IMR-90 (cell line): ENCODE measurements at regions not wholly inside any gene's neighbourhood (a gene's known extent, or its start where the extent isn't known, plus 50 kb on each side); places are given as distances from the start of the nearest gene placed in this dataset.

Source experiments
- ATAC-seq: fragments of 200-7000 bp; cut with Tn5 transposase; 2 replicates; pipeline ENCODE4 v1.9.1; 2020; ENCODE audit warnings: low read depth, mild to moderate bottlenecking, moderate library complexity
- BruUV-seq: library from RNA; stranded (reverse); fragments of 400-500 nt; replicated peaks from 2 replicates; lab custom pipeline; 2021; lab: Mats Ljungman, UMichigan
- CTCF ChIA-PET: fragments of 300-600 bp; formaldehyde crosslinking; extraction: SDS; loops from one replicate; lab custom pipeline; 2021; ENCODE audit warnings: antibody characterized with exemption; lab: Yijun Ruan, JAX
- POLR2A ChIA-PET: fragments of 300-600 bp; sonication (Branson Sonifier 250); formaldehyde crosslinking; loops from one replicate; lab custom pipeline; 2022; ENCODE audit warnings: antibody characterized with exemption; ENCODE audit not compliant: unreplicated experiment; lab: Charles Lee
- DNase-seq: peaks from one replicate; pipeline ENCODE4 v3.0.0; 2013
- H2AFZ ChIP-seq: replicated peaks from 2 replicates; pipeline ENCODE3; 2013; ENCODE audit warnings: low read length, mild to moderate bottlenecking; ENCODE audit not compliant: poor library complexity
- H2AK5ac ChIP-seq: 2 replicates; pipeline ENCODE4 v1.6.1; 2013; ENCODE audit warnings: low read depth, low read length, inconsistent platforms
- H2AK9ac ChIP-seq: replicated peaks from 2 replicates; pipeline ENCODE3; 2013; ENCODE audit warnings: mild to moderate bottlenecking, low read depth, low read length, moderate library complexity; ENCODE audit not compliant: poor library complexity
- H2BK120ac ChIP-seq: 2 replicates; pipeline ENCODE4 v1.6.1; 2013; ENCODE audit warnings: low read depth, low read length, inconsistent platforms
- H2BK15ac ChIP-seq: 3 replicates; pipeline ENCODE4 v1.6.1; 2013; ENCODE audit warnings: low read depth, low read length, inconsistent platforms
- H2BK20ac ChIP-seq: 2 replicates; pipeline ENCODE4 v1.6.1; 2013; ENCODE audit warnings: low read depth, mild to moderate bottlenecking, inconsistent platforms, low read length, moderate library complexity
- H2BK5ac ChIP-seq: 2 replicates; pipeline ENCODE4 v1.6.1; 2013; ENCODE audit warnings: mild to moderate bottlenecking, low read depth, low read length, inconsistent platforms; ENCODE audit not compliant: poor library complexity, severe bottlenecking
- H3K14ac ChIP-seq: replicated peaks from 2 replicates; pipeline ENCODE4 v1.6.1; 2013; ENCODE audit warnings: low read depth, low read length, inconsistent platforms
- H3K18ac ChIP-seq: 2 replicates; pipeline ENCODE4 v1.6.1; 2013; ENCODE audit warnings: low read depth, low read length, control low read depth
- H3K23ac ChIP-seq: 2 replicates; pipeline ENCODE4 v1.6.1; 2013; ENCODE audit warnings: low read depth, low read length, inconsistent platforms
- H3K27ac ChIP-seq: 2 replicates; pipeline ENCODE4 v1.5.1; 2013; ENCODE audit warnings: mild to moderate bottlenecking, control low read depth, low read length; ENCODE audit not compliant: insufficient read depth
- H3K27me3 ChIP-seq: 2 replicates; pipeline ENCODE4 v1.6.1; 2013; ENCODE audit warnings: low read length; ENCODE audit not compliant: control insufficient read depth, insufficient read depth
- H3K36me3 ChIP-seq: 2 replicates; pipeline ENCODE4 v1.6.1; 2013; ENCODE audit warnings: low read length, mixed read lengths; ENCODE audit not compliant: control insufficient read depth, insufficient read depth
- H3K4ac ChIP-seq: 2 replicates; pipeline ENCODE4 v1.6.1; 2013; ENCODE audit warnings: low read depth, low read length, inconsistent platforms
- H3K4me1 ChIP-seq: 2 replicates; pipeline ENCODE4 v1.6.1; 2013; ENCODE audit warnings: low read length, mixed read lengths; ENCODE audit not compliant: control insufficient read depth, insufficient read depth
- H3K4me2 ChIP-seq: 2 replicates; pipeline ENCODE4 v1.6.1; 2013; ENCODE audit warnings: low read depth, mild to moderate bottlenecking, control low read depth, low read length, moderate library complexity
- H3K4me3 ChIP-seq: 2 replicates; pipeline ENCODE4 v1.5.1; 2013; ENCODE audit warnings: low read depth, mild to moderate bottlenecking, control low read depth, low read length, moderate library complexity; ENCODE audit not compliant: insufficient read depth
- H3K56ac ChIP-seq: 2 replicates; pipeline ENCODE4 v1.6.1; 2013; ENCODE audit warnings: low read length, inconsistent platforms; ENCODE audit not compliant: insufficient read depth; ENCODE audit errors: extremely low read depth
- H3K79me1 ChIP-seq, 2 experiments: 2 replicates each; pipeline ENCODE4 v1.6.1; 2013; ENCODE audit warnings: low read length in 2 of 2, inconsistent platforms in 1 of 2, low read depth in 1 of 2
- H3K9ac ChIP-seq: 2 replicates; pipeline ENCODE4 v1.6.1; 2013; ENCODE audit warnings: low read depth, low read length, control low read depth
- H3K9me1 ChIP-seq: 2 replicates; pipeline ENCODE4 v1.6.1; 2013; ENCODE audit warnings: low read length, inconsistent platforms; ENCODE audit not compliant: insufficient read depth
- H3K9me3 ChIP-seq: 2 replicates; pipeline ENCODE4 v1.6.1; 2013; ENCODE audit warnings: low read length; ENCODE audit not compliant: control insufficient read depth, insufficient read depth
- H4K20me1 ChIP-seq: 2 replicates; pipeline ENCODE4 v1.6.1; 2013; ENCODE audit warnings: low read length, inconsistent platforms; ENCODE audit not compliant: insufficient read depth
- H4K5ac ChIP-seq: 2 replicates; pipeline ENCODE4 v1.6.1; 2013; ENCODE audit warnings: mild to moderate bottlenecking, low read depth, low read length, control low read depth
- H4K8ac ChIP-seq, 2 experiments: 2 replicates each; pipeline ENCODE4 v1.6.1; 2013; ENCODE audit warnings: low read depth in 2 of 2, low read length in 2 of 2, control low read depth in 1 of 2, inconsistent platforms in 1 of 2
- H4K91ac ChIP-seq: 2 replicates; pipeline ENCODE4 v1.6.1; 2013; ENCODE audit warnings: low read depth, low read length, inconsistent platforms; ENCODE audit not compliant: insufficient read depth
- BHLHE40 ChIP-seq: fragments of 150-350 bp; IDR thresholded peaks from 2 replicates; pipeline ENCODE4 v1.6.1; 2016; ENCODE audit warnings: mild to moderate bottlenecking, low read depth, low read length
- CEBPB ChIP-seq: IDR thresholded peaks from 2 replicates; pipeline ENCODE4 v1.6.1; 2012; ENCODE audit warnings: low read depth, low read length, improper control_type of control experiment
- CHD1 ChIP-seq: IDR thresholded peaks from 2 replicates; pipeline ENCODE4 v1.6.1; 2012; ENCODE audit warnings: low read depth, low read length, improper control_type of control experiment
- CTCF ChIP-seq: conservative IDR thresholded peaks from 2 replicates; pipeline ENCODE4 v1.5.1; 2012; ENCODE audit warnings: mild to moderate bottlenecking, low read depth, low read length, improper control_type of control experiment
- ELK1 ChIP-seq: fragments of 150-350 bp; IDR thresholded peaks from 2 replicates; pipeline ENCODE4 v1.6.1; 2016; ENCODE audit warnings: low read depth, mild to moderate bottlenecking, low read length, moderate library complexity, borderline replicate concordance
- FOS ChIP-seq: fragments of 150-350 bp; IDR thresholded peaks from 2 replicates; pipeline ENCODE4 v1.6.1; 2016; ENCODE audit warnings: low read depth, low read length
- MAFK ChIP-seq: IDR thresholded peaks from 2 replicates; pipeline ENCODE4 v1.6.1; 2012; ENCODE audit warnings: low read depth, low read length, improper control_type of control experiment
- MAZ ChIP-seq: IDR thresholded peaks from 2 replicates; pipeline ENCODE4 v1.6.1; 2012; ENCODE audit warnings: low read depth, mild to moderate bottlenecking, low read length, improper control_type of control experiment, moderate library complexity, borderline replicate concordance
- MXI1 ChIP-seq: IDR thresholded peaks from 2 replicates; pipeline ENCODE4 v1.6.1; 2012; ENCODE audit warnings: low read depth, mild to moderate bottlenecking, low read length, moderate library complexity, borderline replicate concordance
- NFE2L2 ChIP-seq: fragments of 150-350 bp; IDR thresholded peaks from 2 replicates; pipeline ENCODE4 v1.6.1; 2016; ENCODE audit warnings: low read depth, mild to moderate bottlenecking, low read length
- POLR2A ChIP-seq: IDR thresholded peaks from 2 replicates; pipeline ENCODE4 v1.6.1; 2012; ENCODE audit warnings: mild to moderate bottlenecking, low read depth, low read length
- RAD21 ChIP-seq: IDR thresholded peaks from 2 replicates; pipeline ENCODE4 v1.6.1; 2012; ENCODE audit warnings: low read length, improper control_type of control experiment
- RCOR1 ChIP-seq: IDR thresholded peaks from 2 replicates; pipeline ENCODE4 v1.6.1; 2012; ENCODE audit warnings: mild to moderate bottlenecking, low read length, improper control_type of control experiment; ENCODE audit not compliant: insufficient replicate concordance
- RFX5 ChIP-seq: IDR thresholded peaks from 2 replicates; pipeline ENCODE4 v1.8.0; 2012; ENCODE audit warnings: low read depth, mild to moderate bottlenecking, low read length, moderate library complexity
- SMC3 ChIP-seq: fragments of 150-350 bp; IDR thresholded peaks from 2 replicates; pipeline ENCODE4 v1.6.1; 2016; ENCODE audit warnings: low read depth, mild to moderate bottlenecking, antibody characterized with exemption, low read length, moderate library complexity
- USF2 ChIP-seq: fragments of 150-350 bp; IDR thresholded peaks from 2 replicates; pipeline ENCODE4 v1.6.1; 2017; ENCODE audit warnings: mild to moderate bottlenecking, antibody characterized with exemption, low read length, low read depth
- WGBS, 2 experiments: methylation state at CpG; one replicate each; pipeline versions ENCODE4 v1.1.5 to v1.1.7; 2013; ENCODE audit warnings: missing lambda C conversion rate in 2 of 2; ENCODE audit not compliant: insufficient read length in 1 of 2; ENCODE audit errors: extremely low coverage in 2 of 2; 5-methylcytosine and 5-hydroxymethylcytosine counted together
- dilution Hi-C: fragments of 300-500 bp; cut with HindIII; formaldehyde crosslinking; loops from one replicate; pipeline ENCODE4 v1.14.3; 2018; ENCODE audit warnings: low sequenced_read_pairs; ENCODE audit not compliant: unreplicated experiment
- in situ Hi-C: fragments of 300-500 bp; cut with MboI; formaldehyde crosslinking; loops from 3 replicates; pipeline ENCODE4 v1.14.3; 2019; ENCODE audit warnings: low sequenced_read_pairs, inconsistent platforms, mixed read lengths
- intact Hi-C: fragments of 100-400 bp; cut with micrococcal nuclease; formaldehyde crosslinking; loops from 2 replicates; pipeline ENCODE4 v1.10.0; 2022

- no peak for TF ChIP-seq RAD21
- TF ChIP-seq CHD1: no peak
- no peak for TF ChIP-seq MAZ
- no peak for TF ChIP-seq RCOR1
- no peak for TF ChIP-seq MXI1
- no peak for TF ChIP-seq ELK1
- TF ChIP-seq CEBPB: no peak
- TF ChIP-seq USF2: no peak
- no peak for TF ChIP-seq NFE2L2
- no peak for TF ChIP-seq BHLHE40
- no peak for TF ChIP-seq CTCF
- TF ChIP-seq RFX5: no peak
- TF ChIP-seq POLR2A: no peak
- TF ChIP-seq MAFK: no peak
- TF ChIP-seq SMC3: no peak
- TF ChIP-seq FOS: no peak
- Histone ChIP-seq H2BK15ac (no peak overlapping the region), H3K9ac (no peak overlapping the region), H2BK20ac (no peak overlapping the region), H3K79me1 (peaks cover 4 to 10% of the 10 kb centered on the region in 2 experiments; a peak in 1 of 4 replicates), H3K14ac (0 out of 2 replicates have a peak overlapping the region, but pooled peaks have one; percentile 87), H3K4me1 (peaks cover 12% of the 10 kb centered on the region), H3K9me1 (peaks cover 6% of the 10 kb centered on the region), H2AK9ac (no peak overlapping the region), H3K36me3 (no peaks in the 10 kb centered on the region), H3K4ac (no peak overlapping the region), H4K91ac (no peak overlapping the region), H3K27me3 (no peaks in the 10 kb centered on the region), H3K23ac (no peak overlapping the region), H2BK120ac (no peak overlapping the region), H2AK5ac (no peak overlapping the region), H2BK5ac (no peak overlapping the region), H3K4me3 (no peak overlapping the region), H3K27ac (no peak overlapping the region), H3K18ac (no peak overlapping the region), H4K20me1 (no peaks in the 10 kb centered on the region), H2AFZ (no peak overlapping the region), H3K56ac (no peak overlapping the region), H4K5ac (no peak overlapping the region), H3K9me3 (no peaks in the 10 kb centered on the region), H4K8ac (no peak overlapping the region), H3K4me2 (no peak overlapping the region)
- 67% methylated on average over 1 of the region's 9 CpGs; no CpG with 5 or more reads in 1 of the 2 experiments for WGBS, 2 experiments
- ATAC-seq: 0 out of 2 replicates have a peak, but pooled peaks have one; percentile 24
- peak; percentile 32 for DNase-seq
- ChIA-PET POLR2A (no interaction called here), CTCF (no interaction called here)
- dilution Hi-C loops: no loop called here
- in situ Hi-C loops: no loop called here
- intact Hi-C loops: no loop called here
- no TSS peak for BruUV-seq
Measured at GRCh38 chr15:62625429-62626033, 417.0 kb upstream of the TPM1 start.
